BJ (cell line): ENCODE measurements at regions not wholly inside any gene's neighbourhood (a gene's known extent, or its start where the extent isn't known, plus 50 kb on each side); places are given as distances from the start of the nearest gene placed in this dataset.

Experiments used
- CTCF ChIA-PET: fragments of 350-600 bp; formaldehyde crosslinking; extraction: SDS; loops from one replicate; lab custom pipeline; 2021; ENCODE audit warnings: antibody characterized with exemption, inconsistent platforms; lab: Yijun Ruan, JAX
- POLR2A ChIA-PET: fragments of 300-600 bp; sonication (Branson Sonifier 250); formaldehyde crosslinking; extraction: SDS; loops from one replicate; lab custom pipeline; 2021; ENCODE audit warnings: antibody characterized with exemption; lab: Charles Lee
- DNase-seq: peaks from one replicate; pipeline ENCODE4 v3.0.0-alpha.2; 2011; ENCODE audit warnings: low read depth
- H3K27me3 ChIP-seq: 2 replicates; pipeline ENCODE4 v1.6.0; 2011; ENCODE audit warnings: low read length; ENCODE audit not compliant: control insufficient read depth, insufficient read depth
- H3K36me3 ChIP-seq: 2 replicates; pipeline ENCODE4 v1.5.1; 2011; ENCODE audit warnings: low read length; ENCODE audit not compliant: control insufficient read depth, insufficient read depth
- H3K4me3 ChIP-seq: 2 replicates; pipeline ENCODE4 v1.5.1; 2011; ENCODE audit warnings: low read depth, mild to moderate bottlenecking, control low read depth, low read length
- TF ChIP-seq, protein P1 (sequence below): IDR thresholded peaks from 2 replicates; pipeline ENCODE4 v1.5.1; 2011; ENCODE audit warnings: low read depth, mild to moderate bottlenecking, control low read depth, inconsistent platforms, low read length, moderate library complexity; ENCODE audit not compliant: insufficient read depth

DNA sequence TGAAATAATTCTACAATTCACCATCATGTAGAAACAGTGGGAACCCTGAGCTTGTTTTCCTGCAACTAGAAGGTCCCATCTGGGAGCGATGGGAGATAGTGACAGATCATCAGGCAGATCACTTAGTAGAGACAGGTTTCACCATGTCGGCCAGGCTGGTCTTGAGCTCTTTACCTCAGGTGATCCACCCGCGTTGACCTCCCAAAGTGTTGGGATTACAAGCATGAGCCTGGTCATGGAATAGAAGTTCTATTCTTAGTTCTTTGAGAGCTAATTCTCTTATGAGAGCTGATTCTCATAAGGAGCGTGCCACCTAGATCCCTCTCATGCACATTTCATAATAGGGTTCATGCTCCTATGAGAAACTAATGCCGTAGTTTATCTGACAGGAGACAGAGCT, 778.0 kb upstream of the AUTS2 start:
- no peaks in the 10 kb centered on the region for H3K36me3 ChIP-seq
- TF ChIP-seq, protein P1, sequence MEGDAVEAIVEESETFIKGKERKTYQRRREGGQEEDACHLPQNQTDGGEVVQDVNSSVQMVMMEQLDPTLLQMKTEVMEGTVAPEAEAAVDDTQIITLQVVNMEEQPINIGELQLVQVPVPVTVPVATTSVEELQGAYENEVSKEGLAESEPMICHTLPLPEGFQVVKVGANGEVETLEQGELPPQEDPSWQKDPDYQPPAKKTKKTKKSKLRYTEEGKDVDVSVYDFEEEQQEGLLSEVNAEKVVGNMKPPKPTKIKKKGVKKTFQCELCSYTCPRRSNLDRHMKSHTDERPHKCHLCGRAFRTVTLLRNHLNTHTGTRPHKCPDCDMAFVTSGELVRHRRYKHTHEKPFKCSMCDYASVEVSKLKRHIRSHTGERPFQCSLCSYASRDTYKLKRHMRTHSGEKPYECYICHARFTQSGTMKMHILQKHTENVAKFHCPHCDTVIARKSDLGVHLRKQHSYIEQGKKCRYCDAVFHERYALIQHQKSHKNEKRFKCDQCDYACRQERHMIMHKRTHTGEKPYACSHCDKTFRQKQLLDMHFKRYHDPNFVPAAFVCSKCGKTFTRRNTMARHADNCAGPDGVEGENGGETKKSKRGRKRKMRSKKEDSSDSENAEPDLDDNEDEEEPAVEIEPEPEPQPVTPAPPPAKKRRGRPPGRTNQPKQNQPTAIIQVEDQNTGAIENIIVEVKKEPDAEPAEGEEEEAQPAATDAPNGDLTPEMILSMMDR, result no peak

DNA sequence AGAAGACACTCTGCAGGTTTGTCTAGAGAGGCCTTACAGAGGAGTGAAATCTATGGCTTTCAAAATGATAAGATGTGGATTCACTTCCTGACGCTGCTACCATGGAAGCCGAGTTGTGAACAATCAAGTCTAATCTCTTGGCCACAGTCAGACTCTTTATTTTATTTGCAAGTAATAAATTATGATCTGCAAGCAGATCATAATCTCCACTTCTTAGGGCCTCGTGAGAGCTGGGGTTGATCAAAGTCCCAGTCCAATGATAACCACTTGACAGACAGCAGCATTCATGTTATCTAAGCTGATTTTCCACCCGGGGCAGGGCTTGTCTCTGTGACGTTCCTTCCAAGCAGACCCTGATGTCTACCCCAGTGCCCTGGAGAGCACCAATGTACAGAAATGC, 776.4 kb upstream of the AUTS2 start:
- CTCF ChIA-PET, result no interaction called here
- POLR2A ChIA-PET, result no interaction called here
- DNase-seq, result no peak
- TF ChIP-seq, protein P1, result no peak
- H3K4me3 ChIP-seq, result no peak overlapping the region
- H3K27me3 ChIP-seq, result no peaks in the 10 kb centered on the region
- no peaks in the 10 kb centered on the region for H3K36me3 ChIP-seq

More for the DNA sequence above, 778.0 kb upstream of the AUTS2 start:
- Histone ChIP-seq H3K27me3 (no peaks in the 10 kb centered on the region), H3K4me3 (no peak overlapping the region)
- DNase-seq, result no peak
- CTCF ChIA-PET, result no interaction called here
- POLR2A ChIA-PET, result no interaction called here

DNA sequence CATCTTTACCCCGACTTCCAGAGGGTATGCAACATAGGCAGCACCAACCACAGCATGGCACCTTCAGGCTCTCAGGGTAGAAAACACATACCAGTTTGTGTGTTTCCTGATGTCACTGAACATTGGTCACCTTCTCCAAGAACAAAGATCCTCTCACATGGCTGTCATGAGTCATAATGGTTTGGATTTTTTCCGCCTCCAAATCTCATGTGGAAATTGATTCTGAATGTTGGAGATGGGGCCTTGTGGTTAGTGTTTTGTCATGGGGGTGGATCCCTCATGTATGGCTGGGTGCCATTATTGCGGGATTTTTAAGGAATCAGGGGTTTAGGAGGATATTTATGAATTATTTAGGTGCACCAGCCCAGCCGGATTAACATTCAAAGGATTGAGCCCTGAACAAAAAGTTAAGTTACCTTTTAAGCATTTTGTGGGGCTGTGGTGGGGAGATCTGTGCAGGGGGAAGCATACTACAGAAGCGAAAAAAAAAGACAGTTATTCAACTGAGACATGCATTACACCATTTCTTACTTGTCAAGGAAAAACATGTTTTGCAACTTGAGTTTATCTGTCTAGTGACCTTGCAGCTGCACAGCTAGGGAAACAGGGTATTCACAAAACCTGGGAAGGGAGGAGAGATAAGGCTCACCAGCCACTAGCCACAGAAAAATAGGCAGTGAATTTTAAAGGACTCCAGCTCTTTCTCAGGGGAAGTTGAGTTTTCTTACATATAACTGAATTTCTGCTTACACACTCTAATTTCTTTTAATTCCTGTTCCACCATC, 774.1 kb upstream of the AUTS2 start:
- Histone ChIP-seq H3K4me3 (no peak overlapping the region), H3K36me3 (no peaks in the 10 kb centered on the region), H3K27me3 (no peaks in the 10 kb centered on the region)
- POLR2A ChIA-PET, result no interaction called here
- no peak for DNase-seq
- CTCF ChIA-PET, result no interaction called here
- TF ChIP-seq, protein P1, result no peak

DNA sequence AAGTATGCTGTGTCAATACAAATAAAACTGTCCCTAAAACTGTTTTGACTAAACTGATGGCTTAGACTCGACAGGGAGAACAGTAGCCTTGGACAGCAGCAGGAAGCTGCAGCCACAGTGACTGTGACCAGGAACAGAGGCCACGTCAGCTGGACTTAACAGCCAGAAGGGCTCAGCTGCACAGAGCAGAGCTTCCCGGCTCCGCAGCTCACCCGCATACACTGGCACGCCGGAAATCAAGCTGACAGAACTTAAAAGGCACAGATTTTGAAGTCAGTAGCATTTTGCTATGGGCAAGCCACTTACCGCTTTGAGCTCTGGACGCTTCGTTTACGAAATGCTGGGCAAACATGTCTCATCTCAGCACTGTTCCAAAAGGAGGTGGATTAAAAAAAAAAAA, 769.7 kb upstream of the AUTS2 start:
- TF ChIP-seq, protein P1, result no peak
- ChIA-PET CTCF (interaction anchor here (1.5 kb wide), 1 partner anchor 55 kb away, joined by 3 read pairs; no protein-coding TSS in a partner anchor), POLR2A (no interaction called here)
- no peak for DNase-seq
- Histone ChIP-seq H3K27me3 (no peaks in the 10 kb centered on the region), H3K4me3 (no peak overlapping the region), H3K36me3 (no peaks in the 10 kb centered on the region)

DNA sequence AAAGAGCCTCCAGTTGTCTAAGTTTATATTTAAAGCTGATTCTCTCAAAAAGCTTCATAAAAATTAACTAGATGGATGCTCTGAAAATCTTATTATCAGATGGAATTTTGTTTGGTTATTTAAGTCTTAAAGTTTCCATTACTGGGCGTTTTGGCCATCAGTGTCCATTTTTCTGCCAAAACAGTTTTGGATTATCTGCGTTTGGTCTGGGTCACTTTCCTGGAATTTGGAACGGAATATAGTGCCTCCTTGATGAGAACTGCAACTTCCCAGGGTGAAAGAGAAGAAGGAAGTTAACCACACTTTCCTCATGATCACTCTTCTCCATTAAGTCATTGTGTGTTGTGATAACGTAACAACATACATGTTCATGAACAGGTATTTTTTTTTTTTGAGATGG, 764.9 kb upstream of the AUTS2 start:
- no peaks in the 10 kb centered on the region for H3K36me3 ChIP-seq
- TF ChIP-seq, protein P1, result no peak
- no peak overlapping the region for H3K4me3 ChIP-seq
- ChIA-PET CTCF (no interaction called here), POLR2A (no interaction called here)
- no peaks in the 10 kb centered on the region for H3K27me3 ChIP-seq
- DNase-seq, result no peak
